Glomerular endothelial cell (primary cell): ENCODE measurements at regions not wholly inside any gene's neighbourhood (a gene's known extent, or its start where the extent isn't known, plus 50 kb on each side); places are given as distances from the start of the nearest gene placed in this dataset.

Experiments used
- DNase-seq: peaks from one replicate; pipeline ENCODE4 v3.0.0-alpha.2; 2011; ENCODE audit warnings: low read depth, low spot score; ENCODE audit errors: extremely low read depth

- no peak for DNase-seq
These were observed 131.7 kb downstream of the ACTL7B start for GRCh38 chr9:108724122-108724521.

DNA sequence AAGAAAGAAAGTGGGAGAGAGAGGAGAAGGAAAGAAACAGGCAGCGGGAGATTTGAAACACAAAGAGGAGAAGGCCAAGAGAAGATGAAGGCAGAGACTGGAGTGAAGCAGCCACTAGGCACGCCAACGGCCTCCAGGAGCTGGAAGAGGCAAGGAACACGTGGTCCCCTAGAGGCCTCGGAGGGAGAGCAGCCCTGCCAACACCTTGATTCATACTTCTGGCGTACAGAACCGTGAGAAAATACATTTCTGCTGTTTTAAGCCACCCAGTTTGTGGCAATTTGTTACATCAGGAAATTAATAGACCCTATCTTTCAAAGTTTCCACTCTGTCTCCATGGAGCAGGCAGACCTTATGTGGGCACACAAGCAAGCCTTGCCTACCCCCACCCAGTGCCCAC, 133.4 kb downstream of the ACTL7B start:
- DNase-seq, result no peak

- DNase-seq, result no peak
These were observed 135.6 kb downstream of the ACTL7B start for GRCh38 chr9:108720191-108720642.

- DNase-seq, result no peak
These were observed 145.4 kb downstream of the ACTL7B start for GRCh38 chr9:108710424-108710823.

GRCh38 chr9:108709997-108710396, 145.8 kb downstream of the ACTL7B start:
- DNase-seq, result no peak

GRCh38 chr9:108709126-108709525, 146.7 kb downstream of the ACTL7B start:
- no peak for DNase-seq

GRCh38 chr9:108708448-108708847, 147.3 kb downstream of the ACTL7B start:
- DNase-seq, result no peak

DNA sequence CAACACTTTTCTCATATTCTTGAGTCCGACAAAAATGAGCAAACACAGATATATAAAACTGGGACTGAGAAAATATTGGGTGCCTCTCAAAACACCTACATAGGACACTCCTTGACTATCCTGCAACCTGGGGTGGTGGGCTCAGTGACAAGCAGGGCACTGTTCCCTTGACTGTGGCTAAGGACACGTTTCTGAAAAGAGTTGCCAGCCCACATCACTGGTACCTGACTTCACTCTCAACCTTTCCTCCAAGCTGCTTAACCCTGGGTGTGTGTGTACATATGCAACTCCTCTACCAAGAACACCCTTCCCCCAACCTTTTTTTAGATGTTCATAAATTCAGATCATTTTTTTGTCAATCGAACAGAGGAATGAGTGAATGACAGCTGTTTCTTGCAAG, 148.7 kb downstream of the ACTL7B start:
- no peak for DNase-seq

DNA sequence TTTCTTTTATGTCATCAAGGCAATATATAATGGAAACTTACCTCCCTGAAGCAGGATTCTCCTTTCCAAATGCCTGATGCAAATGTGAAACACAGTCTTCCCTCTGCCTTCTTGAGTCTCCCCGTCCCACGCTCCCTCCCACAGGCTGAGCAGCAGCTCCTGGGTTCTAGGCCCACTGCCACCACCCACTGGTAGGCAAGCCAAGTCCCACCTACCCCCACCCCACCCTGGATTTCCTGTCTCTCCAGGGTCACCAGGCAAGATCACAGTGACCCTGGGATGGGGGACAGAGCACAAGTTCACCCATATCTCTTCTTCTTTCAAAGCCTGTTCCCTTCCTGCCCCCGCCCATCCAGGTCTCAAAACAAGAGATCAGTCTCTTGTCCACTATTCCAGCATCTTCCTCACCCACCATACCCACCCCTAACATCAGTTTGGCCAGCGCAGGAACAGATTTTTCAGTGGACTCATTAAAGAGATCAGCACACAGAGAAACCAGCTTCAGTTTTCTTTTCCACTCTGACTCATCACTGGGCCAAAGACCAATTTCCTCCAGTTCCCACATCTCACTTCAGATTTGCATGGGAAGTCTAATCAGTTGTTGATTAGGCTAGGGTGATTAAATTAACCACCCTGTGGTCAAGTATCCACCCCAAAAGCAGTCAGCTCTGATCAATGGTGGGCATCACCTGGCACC, 151.5 kb downstream of the ACTL7B start:
- no peak for DNase-seq

- DNase-seq, result no peak
These were observed 152.4 kb downstream of the ACTL7B start for GRCh38 chr9:108703429-108703828.

- DNase-seq, result no peak
These were observed 153.1 kb downstream of the ACTL7B start for GRCh38 chr9:108702681-108703080.

DNA sequence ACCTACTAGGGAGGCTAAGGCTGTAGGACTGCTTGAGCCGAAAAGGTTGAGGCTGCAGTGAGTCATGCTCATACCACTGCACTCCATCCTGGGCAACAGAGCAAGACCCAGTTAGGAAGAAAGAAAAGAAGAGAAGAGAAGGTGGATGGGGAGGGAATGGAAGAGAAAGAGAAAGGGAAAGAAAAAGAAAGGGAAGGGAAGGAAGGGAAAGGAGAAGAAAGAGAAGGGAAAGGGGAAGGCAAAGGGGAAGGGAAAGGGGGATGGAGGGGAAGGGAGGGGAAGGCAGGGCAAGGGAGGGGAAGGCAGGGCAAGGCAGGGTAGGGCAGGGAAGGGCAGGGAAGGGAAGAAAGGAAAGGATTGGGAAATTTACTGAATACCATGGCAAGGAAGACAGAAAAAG, 157.0 kb downstream of the ACTL7B start:
- DNase-seq, result no peak

DNA sequence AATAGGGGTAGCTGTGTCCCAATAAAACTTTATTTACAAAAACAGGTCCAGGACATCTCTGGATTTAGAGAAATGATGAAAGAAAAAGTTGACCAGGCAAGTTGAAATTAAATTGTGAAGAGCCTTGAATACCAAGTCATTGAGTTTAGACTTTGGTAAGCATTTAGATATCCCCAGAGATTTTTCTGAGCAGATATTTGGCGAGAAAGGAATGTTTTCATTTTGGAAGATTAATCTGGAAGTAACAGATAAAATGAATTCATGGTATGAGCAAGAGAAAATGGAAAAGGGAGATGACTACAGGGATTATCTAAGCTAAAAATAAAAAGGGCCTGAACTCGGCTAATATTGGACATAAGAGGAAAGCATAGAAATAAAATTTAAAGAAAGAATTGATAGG, 157.6 kb downstream of the ACTL7B start:
- DNase-seq, result no peak

GRCh38 chr9:108696156-108696555, 159.6 kb downstream of the ACTL7B start:
- no peak for DNase-seq

DNA sequence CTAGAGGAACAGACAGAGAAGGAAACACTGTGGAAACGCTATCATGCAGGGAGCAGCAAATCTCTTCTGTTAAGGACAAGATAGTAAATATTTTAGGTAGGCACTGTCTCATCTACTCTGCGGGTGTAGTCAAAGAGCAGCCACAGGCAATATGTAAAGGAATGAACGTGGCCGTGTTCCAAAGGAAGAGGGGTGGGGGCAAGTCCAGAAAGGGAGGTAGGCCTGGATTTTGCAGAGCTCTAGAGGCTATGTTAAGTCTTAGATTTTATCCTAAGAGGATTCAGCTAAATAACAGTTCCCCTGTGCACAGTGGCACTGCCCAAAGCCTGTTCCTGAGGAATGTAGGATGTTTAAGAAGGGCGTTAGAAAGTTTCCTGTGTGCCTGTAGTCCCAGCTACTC, 161.6 kb downstream of the ACTL7B start:
- DNase-seq, result no peak

DNA sequence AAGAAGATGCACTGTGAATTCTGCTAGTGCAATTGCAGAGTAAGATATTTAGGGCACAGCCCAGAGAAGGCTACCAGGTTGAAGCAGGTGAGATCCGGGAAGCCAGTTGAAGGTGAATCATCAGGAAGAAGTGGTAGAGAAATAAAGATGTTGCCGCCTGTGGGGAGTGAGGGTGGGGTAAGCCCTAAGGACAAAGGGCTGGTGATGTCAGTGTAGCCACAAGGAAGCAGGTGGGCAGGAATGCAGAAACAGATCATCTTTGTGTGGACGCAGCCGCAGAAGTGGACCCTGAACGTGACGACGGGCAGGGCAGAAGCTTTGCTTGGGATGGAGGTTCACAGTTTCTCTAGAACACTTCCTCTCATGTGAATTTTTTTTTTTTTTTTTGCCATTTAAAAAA, 164.2 kb downstream of the ACTL7B start:
- DNase-seq, result no peak

DNA sequence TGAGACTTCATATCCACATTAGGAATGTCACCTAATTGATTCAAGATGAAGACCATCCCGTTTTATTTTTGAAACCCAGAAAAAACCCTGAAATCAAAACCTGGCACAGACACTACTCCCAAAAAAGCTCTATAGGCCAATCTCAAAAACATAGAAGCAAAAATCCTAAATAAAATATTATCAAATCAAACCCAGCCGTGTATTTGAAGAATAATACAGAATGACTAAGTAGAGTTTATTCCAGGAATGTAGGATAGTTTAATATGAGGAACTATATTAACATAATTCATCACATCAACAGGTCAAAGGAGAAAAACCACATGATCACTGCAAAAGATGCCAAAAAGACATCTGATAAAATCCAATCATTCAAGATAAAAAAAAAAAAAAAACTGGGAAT, 167.1 kb downstream of the ACTL7B start:
- no peak for DNase-seq

GRCh38 chr9:108688051-108688450, 167.7 kb downstream of the ACTL7B start:
- no peak for DNase-seq

DNA sequence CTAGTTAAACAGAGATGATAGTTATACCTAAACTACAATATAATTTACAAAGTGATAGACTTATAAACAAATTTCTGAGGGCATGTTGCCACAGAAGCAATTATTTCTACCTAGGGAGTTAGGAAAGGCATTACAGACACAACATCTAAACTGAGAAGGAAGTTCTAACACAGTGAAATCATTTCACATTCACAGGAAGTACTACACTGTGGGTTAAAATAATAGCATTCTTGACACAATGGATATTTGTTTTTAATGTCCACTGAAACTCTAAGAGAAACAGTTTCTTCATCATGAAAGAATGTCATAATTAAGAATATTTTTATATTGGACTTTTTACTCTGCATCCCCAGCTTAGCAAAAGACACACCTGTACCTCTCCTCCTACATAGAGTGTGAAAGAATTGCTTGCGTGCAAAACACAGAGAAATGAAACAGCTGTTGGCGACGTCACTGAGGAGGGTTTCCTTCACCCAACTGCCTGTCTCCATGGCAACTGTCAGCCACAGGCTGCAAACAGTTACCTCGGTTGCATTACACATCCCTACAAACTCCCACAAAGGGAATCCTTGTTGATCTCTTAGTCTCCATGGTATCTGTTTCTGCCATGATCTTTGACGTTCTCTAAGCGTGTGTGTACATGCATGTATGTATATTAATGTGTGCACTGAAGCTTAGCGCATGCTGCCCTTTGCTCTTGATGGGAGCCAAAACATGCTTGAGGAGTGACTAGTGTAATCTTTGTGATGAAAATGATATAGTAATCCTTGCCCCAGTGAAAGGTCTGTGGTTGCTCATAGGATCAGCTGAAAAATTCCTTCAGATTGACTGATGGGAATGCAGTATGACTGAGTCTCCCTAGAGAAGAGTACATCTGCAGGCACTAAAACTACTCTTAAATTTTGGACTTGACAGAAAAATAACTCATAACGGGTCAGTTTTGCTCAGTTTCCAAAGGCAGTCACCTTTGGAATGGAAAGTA, 168.5 kb downstream of the ACTL7B start:
- no peak for DNase-seq

DNA sequence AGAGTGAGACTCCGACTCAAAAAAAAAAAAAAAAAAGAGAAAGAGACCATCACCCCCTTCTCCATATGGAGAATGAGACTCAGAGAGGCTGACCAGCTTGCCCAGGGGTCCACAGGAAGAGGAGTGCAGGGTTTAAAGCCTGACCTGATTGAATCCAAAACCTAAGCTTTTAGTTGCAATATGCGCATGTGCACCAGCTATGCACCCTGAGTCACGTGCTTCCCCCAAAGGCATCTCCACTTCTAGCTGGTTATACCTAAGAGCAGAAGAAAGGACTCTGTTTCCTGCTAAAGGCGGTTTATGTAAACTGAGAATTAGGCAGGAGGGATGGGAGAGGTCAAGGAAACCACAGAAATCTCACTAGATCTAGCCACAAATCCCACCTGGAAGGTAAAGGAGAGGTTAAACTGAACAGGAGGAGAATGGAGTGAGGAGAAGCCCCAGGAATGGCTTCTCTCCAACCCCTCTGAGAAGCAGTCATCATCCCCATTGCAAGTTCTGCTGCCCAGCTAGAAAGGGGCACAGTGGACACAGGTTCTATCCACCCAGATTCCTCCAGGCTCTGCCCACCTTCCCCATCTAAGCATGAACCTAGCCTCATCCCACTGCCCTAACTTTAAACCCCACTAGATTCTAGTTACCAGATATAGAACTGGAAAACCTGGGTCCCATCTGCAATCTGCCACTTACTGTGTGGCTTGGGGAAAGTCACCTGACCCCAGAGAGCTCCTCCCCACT, 171.3 kb downstream of the ACTL7B start:
- DNase-seq, result no peak

GRCh38 chr9:108683245-108683644, 172.5 kb downstream of the ACTL7B start:
- DNase-seq, result no peak
